K562 (cell line): ENCODE measurements at regions not wholly inside any gene's neighbourhood (a gene's known extent, or its start where the extent isn't known, plus 50 kb on each side); places are given as distances from the start of the nearest gene placed in this dataset.

Experiments used
- CBX8 ChIP-seq: fragments of 200-600 bp; sonication (generic); IDR thresholded peaks from 2 replicates; pipeline ENCODE4 v1.6.1; 2012; ENCODE audit warnings: borderline replicate concordance, mixed run types, low read depth, mild to moderate bottlenecking, moderate library complexity, mixed read lengths, low read length, control low read depth, inconsistent platforms; ENCODE audit not compliant: poor library complexity, severe bottlenecking; ENCODE audit errors: extremely low read depth
- CREM ChIP-seq: IDR thresholded peaks from 2 replicates; pipeline ENCODE4 v1.6.1; 2014; ENCODE audit warnings: antibody characterized with exemption, low read depth

DNA sequence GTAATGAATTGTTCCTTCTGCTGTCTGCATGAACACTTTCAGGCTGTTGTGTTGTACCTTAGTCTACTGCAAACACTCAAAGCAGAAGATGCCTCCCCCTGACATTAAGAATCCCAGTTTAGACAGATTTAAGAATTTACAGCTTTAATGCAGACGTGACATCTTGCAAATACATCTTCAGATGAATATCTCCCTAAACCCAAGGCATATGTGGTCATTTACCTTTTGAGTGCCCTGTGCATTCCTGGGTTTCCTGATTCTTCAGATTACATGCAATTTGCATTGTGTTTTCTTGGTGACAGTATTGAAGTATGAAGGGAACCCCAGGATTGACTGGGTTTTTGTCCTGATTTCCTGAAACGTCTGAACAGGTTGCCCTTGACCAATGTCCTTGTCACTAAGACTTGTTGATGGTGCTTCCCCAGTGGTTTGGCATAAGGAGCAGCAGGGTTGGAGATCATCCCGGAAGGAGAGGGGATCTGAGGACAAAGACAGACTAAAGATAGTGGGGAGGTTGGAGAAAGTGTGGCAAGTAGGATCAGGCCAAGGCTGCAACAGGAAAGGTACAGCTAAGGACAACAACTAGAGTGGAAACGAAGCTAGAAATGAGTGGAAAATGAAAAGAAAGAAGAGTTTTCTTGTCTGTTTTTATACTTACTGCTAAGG is 123.8 kb upstream of the RHOBTB1 start:
- TF ChIP-seq CREM (no peak), CBX8 (no peak)
